HG02973 (cell line): ENCODE measurements at regions not wholly inside any gene's neighbourhood (a gene's known extent, or its start where the extent isn't known, plus 50 kb on each side); places are given as distances from the start of the nearest gene placed in this dataset.

Experiments used
- ATAC-seq: cut with Tn5 transposase; IDR thresholded peaks from one replicate; pipeline ENCODE4 v1.9.1; 2021; ENCODE audit warnings: moderate library complexity; ENCODE audit not compliant: unreplicated experiment

- no peak for ATAC-seq
Measured at GRCh38 chr10:78504181-78504580, 470.5 kb downstream of the RPS24 start.

DNA sequence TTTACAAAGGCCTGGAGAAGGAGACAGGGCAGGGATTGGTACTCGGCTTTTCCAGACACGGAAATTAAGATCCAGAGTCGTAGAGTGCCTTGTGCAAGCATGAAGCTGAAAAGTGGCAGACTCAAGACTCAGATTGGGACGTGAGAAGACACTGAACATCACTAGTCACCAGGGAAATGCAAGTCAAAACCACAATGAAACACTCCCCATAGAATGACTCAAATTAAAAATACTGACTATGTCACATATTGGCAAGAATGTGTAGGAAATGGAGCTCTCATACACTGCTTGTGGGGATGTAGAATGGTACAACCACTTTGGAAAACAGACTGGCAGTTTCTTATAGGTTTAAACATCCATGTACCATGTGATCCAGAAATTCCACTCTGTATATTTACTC, 472.0 kb downstream of the RPS24 start:
- no peak for ATAC-seq

GRCh38 chr10:78506614-78507013, 473.0 kb downstream of the RPS24 start:
- no peak for ATAC-seq

GRCh38 chr10:78507510-78508160, 474.0 kb downstream of the RPS24 start:
- no peak for ATAC-seq

DNA sequence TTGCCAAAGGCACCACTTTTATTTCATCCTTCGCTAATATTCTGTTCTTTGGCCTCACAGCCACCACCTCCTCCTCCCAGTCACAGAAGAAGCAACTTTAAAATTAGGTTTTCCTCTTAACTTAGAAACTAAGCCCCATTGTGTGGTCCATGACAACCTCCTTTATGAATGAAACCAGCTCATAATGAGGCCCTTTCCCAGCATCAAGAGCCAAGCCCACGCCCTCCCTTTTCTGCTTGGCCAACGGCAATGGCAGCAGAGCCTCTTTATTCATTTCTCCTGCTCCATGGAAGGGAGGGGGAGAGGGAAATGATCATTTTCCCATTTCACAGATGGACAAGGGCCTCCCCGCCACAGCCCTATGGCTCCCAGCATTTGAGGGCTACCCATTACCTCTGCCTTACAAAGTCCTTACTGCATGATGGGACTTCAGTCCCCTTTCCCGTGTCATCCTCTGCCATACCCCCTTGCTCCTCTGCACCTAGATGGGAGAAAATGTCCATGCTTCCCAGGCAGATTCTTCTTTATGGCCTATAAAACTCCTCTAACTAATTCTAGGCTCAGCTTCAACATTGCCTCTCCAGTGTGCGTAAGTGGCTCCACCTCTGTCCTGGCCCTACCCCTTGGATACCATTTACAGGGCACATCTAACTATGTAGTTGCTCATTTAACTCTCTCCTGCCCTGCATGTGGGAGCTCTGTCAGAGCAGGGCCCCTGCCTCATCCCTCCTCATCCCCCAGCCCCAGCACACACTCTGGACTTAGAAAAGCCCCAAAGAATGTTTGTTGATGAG, 475.5 kb downstream of the RPS24 start:
- ATAC-seq = no peak

- ATAC-seq = no peak
Measured at GRCh38 chr10:78510566-78511323, 477.1 kb downstream of the RPS24 start.

DNA sequence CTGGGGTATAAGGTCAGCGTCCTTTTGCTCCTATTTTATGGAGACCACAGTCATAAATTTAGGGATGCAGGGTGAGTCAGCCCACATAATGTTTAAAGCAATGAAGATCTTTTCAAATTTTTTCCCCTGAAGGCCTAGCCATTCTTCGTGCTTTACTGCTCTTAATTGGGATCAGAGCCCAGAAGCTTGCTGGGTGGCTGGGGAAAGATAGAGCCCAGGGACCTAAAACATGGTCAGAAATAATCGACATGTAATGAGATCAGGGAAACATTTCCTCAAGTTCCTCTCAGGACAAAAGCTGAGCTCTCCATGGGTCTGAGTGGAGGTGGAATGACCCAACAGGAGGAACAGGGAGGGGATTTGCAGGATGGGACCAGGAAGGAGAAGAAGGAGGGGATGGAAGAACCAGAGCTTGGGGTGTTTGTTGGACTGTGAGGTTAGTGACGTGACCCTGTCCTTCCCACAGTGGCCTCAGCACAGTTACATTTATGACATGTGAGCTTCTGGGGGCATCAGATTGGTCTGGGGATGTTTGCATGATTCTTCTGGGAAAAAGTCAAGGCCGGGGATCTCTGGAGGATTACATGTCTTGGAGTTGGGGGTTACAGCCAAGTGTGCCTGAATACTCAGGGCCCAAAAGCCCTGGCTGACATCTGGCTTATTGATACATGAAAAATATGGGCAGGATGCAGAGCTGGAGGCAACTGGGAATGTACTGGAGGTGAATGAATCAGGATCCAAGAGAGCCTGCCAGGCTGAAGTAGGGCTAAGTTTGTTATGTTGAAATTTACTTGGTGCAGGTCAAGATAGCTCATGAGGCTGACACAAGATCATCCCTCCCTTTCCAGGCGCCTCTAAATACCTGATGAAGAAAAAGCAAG, 477.9 kb downstream of the RPS24 start:
- no peak for ATAC-seq

DNA sequence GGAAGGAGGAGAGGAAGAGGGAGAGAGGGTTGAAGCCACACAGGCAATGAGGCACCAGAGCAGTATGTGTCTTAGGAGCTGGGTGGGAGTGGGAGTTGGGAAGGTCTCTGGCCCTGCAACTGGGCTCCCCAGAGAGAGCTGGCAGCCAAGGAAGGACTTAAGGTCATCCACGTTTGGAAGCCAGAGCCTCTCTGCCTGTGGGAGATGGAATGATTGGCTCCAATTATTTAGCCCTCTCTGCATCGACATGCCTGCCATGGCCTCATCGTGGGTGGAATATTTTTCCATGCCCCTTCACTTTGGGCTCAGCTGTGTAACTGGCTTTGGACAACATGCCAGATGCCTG, 478.5 kb downstream of the RPS24 start:
- no peak for ATAC-seq

GRCh38 chr10:78513330-78513729, 479.7 kb downstream of the RPS24 start:
- no peak for ATAC-seq

DNA sequence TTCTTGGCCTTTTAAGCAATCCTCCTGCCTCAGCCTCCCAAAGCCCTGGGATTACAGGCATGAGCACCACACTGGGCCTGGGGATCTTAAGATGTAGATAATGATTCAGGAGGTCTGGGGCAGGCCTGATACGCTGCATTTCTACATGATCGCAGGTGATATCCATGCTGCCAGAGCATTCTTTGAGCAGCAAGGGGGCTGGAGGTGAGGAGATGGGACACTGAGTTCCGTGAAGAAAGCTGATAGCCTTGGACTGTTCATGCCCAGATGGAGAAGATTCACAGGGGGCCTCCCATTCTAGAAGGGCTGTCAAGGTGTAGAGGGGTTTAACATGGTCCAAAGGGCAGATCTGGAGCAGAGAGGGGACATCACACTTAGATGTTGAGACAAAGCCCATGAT, 480.3 kb downstream of the RPS24 start:
- ATAC-seq = no peak

DNA sequence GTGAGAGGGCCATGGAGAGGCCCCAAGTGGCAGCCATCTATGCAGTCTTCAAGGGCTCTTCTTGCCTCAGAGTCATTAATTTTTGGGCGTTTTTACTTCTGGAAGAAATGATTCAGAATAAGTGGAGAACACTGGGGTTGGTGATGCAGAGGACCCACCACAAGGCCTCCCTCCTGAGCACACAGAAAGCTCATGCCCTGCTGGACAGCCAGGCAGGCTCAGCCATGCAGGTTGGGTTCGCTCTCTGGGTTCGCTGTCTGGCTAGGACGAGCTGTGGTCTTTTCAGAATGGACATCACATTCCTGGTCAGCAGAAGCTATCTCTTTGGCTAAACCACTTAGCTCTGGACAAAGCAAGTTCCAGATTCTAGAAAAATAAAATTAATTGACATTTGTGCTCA, 480.8 kb downstream of the RPS24 start:
- ATAC-seq = no peak

- no peak for ATAC-seq
Measured at GRCh38 chr10:78515038-78515872, 481.6 kb downstream of the RPS24 start.

DNA sequence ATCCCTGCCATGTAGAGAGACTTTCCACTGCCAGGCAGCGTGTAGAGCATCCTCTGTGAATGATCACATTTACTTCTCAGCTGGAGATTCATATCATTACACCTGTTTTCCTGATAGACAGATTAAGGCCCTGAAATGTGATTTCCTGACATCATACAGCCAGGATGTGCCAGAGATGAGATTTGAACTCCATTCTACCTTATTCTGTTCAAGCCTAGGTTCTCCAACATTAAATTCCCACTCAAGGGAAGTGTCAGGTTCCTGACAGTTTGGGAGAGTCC, 482.1 kb downstream of the RPS24 start:
- no peak for ATAC-seq

DNA sequence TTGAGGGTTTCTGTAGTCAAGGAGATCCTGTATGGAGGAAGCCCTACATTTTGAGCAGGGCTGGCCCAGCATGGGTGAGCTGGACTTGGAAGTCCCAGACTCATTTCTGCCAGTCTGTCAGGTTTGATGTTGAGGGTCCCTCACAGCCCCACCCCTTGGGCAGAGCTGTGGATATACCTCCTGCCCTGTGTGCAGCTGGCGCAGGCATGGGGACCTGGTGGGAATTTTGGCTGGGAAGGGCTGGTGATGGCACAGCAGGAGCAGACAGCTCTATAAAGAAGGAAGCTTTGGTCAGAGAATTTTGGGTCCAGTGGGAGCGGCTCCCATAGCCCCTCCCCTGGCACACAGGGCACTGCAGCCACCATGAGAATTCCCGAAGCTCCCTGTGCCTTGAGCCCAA, 482.6 kb downstream of the RPS24 start:
- no peak for ATAC-seq

- ATAC-seq = no peak
Measured at GRCh38 chr10:78516756-78517155, 483.1 kb downstream of the RPS24 start.

- ATAC-seq = no peak
Measured at GRCh38 chr10:78518224-78518623, 484.6 kb downstream of the RPS24 start.

DNA sequence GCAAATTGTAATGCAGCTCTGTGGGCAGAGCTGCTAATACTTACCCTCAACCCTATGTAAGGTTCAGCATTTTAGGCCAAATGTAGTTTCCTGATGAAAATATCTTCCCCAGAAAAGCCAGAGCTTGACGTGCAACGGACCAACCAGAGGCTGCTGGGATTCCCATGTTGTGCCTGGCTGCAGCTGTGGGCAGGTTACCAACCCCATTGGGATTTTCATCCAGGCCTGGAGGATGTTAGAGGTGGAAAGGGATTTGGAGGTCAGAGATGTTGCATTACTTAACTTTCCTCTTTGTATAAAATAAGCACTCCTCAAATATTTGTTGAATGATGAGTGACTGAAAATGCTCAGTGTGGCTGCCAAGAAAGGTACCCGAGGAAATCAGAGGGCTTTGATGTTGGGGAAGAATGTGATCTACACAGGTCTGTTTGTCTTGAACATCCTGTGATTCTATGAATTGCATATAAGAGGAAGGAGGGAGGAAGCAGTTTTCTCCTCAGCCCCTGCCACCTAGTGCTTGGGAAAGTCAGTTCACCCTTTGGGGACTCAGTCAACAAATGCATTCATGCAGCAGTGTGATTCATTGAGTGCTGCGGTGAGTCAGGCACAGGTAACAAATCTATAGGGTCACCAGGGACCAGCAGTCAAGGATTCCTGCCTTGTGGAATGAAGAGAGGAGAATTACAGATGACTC, 487.2 kb downstream of the RPS24 start:
- no peak for ATAC-seq

- no peak for ATAC-seq
Measured at GRCh38 chr10:78523453-78523852, 489.8 kb downstream of the RPS24 start.

DNA sequence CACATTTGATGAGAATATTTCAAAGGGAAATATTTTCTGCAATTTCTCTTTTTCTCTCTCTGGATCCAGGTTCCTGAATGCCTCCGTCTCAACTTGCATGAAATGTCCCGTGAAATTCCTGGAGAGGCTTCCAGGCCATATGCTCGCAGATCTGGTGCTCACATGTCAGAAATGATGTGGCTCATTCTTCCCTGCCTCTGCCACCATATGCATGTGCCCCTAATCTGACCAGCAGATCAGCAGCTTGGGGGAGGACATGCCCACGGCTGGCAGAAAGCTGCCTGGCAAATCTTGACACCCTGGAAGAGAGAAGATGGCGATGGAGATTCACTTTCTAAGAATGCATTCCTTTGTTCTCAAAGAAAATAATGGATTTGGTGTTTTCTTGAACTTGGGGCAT, 490.7 kb downstream of the RPS24 start:
- no peak for ATAC-seq

GRCh38 chr10:78524941-78525340, 491.3 kb downstream of the RPS24 start:
- ATAC-seq = no peak
